Left forelimb (tissue), 1 donor: ENCODE measurements at regions not wholly inside any gene's neighbourhood (a gene's known extent, or its start where the extent isn't known, plus 50 kb on each side); places are given as distances from the start of the nearest gene placed in this dataset.

Source experiments
- DNase-seq: peaks from one replicate; pipeline ENCODE4 v3.0.0-alpha.2; 2018; ENCODE audit warnings: low spot score

DNA sequence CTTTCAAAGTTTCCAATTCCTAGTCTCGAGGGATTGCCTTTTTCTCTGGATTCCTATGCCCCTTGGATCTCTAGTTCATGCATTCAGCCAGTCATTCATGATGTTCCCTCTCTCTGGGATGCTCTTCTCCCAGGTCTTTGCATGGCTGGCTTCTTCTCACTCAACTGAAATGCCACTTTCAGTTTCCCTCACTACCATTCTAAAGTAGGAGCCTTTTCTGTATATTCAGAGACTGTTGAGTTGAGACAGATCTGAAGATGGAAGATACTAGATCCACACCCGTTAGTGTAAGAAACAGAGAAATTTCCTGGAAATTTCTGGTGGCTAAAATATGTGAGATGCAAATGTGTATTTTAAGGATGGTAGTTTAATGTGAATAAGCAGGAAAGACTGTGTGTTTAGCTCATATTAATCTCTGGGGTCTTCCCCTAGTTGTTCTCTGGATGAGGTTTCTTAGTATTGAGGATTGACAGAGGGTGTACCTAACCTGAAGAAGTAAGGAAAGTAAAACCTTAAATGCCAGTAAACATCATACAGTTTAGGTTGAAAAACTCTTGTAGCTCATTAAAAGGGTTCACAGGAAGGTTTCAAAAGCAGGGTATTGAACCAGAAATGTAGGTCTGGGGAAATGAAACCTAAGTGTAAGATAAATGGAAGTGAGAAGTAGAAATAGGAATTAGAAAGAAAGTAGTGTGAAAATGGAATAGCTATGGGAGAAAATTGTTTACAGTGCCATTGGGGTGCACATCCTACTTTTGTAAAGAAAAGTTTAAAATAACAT is 331.3 kb downstream of the NDFIP2 start:
- DNase-seq: no peak

DNA sequence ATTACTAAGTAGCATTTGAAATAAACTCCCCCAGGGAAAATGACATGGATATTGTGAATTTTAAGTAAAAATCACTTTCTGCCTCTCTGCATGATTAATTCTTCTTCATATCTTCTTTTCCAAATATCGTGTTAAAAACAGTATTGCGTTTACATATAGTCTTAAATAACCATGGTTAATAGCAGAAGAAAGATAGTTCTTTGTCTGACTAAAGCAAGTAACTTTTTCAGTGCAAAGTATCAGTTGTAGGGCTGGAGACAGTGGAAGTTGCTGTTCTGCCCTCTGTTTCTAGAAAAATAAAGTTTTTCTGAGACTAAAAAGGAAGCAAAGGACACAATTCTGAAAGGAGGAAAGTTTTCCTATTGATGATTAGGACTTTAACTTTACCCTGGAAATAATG is 330.2 kb downstream of the NDFIP2 start:
- DNase-seq: no peak

DNA sequence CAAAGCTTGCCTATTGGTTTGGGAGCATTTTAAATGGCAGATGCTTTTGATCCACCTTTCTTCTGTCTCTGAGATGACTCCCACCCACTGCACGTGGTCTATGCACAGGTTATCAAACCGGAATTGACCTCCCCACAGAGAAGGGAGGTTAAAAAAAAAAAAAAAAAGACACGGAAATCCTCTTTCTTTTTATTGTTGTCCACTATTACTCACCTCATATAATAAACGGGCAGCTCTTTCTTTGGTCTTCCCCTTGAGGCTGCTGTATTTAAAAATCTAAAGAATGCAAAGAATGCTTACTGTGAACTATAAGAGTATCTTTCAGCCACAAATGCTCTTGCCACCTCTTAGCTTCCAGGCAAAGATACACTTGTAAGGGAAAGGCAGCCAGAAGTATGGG is 329.7 kb downstream of the NDFIP2 start:
- DNase-seq: no peak

DNA sequence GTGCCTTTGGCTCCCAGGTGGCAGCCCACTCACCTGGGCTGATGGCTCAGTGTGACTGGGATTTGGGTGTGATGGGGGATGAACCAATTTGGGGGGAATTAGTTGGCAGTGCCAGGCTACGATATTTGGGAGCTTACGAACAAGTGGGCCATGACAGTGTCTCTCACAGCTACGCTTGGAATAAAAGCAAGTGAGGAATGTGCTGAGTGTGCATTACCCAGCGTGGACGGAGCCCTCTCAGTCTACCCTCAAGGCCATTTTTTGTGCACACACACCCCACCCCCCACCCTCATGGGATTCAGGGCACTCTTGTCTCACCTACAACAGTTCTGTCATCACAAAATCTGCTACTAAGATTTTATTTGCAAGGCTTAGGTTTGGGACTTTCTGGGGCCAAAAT is 329.1 kb downstream of the NDFIP2 start:
- no peak for DNase-seq

DNA sequence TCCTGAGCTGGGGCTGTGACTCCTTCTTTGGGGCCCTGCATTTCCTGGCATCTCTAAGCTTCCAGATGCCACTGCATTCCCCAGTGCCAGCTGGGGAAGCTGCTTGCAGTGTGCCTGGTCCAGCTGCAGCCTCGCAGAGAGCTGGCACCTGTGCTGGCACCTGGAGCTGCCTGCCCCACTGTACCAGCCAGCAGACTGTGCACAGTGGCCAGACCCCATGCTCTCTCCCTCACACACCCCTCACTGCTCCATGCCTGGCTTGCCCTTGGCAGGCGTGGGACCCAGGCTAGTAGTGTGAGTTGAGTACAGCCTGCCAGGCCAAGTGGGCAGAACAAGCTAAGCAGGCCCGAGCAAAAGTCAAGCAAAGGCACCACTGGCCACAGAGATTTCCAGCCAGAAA is 327.5 kb downstream of the NDFIP2 start:
- no peak for DNase-seq

DNA sequence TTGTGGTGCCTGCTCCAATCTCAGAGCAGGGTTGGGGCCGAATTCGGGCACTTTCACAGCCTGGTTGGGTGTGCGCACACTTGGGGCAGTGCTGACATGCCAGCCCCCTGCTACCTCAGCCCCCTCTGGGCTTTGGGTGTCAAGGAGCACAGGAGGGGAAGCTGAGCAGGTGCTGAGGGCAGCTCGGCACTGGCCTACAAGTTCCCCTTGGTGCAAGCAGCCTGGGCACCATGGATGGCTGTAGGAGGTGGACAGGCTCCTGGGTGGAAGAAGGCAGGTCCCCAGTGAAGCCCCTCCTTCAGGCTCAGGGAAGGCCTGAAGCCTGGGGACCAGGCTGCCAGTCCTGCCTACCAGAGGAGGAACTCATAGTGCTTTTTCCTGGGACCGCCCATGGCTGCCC is 326.6 kb downstream of the NDFIP2 start:
- DNase-seq: no peak

DNA sequence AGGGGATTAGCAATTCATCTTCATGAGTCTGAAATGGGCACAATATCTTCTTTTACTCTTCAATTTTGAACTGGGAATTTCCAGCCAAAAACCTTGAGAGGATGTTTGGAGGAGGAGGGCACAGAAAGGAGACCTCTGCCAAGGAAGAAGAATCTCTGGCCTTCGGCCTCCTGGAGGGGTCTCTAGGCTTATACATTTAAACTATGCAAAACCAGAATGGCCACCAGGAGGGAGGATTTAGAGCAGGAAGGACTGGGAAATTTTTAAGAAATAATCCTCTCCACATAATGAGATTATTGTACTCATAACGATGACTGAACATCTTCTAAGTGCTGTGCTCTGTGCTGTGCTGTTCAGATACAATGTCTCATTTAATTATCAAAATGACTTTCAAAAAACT is 325.9 kb downstream of the NDFIP2 start:
- no peak for DNase-seq

DNA sequence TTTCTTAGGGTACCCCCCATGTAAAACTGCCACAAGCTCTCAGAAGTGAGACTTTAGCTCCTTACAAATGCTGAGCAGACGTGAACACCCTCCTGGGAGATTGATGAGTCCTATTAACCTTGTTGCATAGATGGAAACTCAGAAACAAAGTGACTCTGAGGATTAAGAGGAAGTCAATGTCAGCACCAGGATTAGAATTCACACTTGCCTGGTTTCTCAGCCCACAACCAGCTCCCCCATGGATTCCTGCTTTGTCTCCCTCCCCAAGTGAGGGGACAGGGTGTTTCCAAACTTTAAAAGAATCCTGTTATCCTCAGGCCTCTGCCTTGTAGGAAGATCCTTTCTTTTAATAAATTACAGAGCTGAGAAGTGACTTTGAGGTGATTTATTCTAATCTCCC is 324.4 kb downstream of the NDFIP2 start:
- DNase-seq: no peak

DNA sequence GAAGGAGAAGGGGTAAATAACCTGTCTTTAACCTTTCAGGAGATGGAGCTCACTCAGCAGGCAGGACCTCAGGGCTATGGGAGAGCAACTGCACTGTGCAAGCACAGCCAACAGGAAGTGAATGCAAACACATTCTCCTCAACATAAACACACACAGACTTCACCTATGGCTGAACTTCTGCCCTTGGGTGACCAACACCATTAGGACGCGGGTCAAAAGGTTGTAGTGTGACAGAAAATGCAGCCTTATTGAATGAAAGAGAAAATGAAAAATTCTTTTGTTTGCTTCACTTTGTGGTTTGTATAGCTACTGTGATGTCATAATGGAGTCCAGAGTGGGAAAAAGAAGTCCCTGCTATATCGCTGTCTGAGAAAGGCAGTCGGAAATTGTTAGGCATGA is 323.0 kb downstream of the NDFIP2 start:
- no peak for DNase-seq

DNA sequence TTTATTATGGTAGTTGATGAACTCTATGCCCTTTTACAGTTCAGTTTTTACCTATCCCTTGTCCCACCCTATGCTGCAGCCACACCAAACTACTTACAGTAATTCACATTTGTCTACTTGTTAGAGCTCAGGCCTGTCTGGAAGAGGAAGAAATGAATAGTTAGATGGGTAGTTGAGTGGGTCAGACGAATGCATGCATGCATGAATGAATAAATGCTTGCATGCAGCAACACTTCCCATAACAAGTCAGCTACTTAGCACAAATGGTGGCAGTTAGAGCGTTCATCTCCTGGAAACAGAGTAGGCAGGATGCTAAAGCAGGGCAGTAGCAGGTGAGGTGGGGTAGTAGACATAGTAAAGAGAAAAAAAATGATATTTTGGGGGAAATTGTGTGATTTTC is 322.3 kb downstream of the NDFIP2 start:
- DNase-seq: no peak

DNA sequence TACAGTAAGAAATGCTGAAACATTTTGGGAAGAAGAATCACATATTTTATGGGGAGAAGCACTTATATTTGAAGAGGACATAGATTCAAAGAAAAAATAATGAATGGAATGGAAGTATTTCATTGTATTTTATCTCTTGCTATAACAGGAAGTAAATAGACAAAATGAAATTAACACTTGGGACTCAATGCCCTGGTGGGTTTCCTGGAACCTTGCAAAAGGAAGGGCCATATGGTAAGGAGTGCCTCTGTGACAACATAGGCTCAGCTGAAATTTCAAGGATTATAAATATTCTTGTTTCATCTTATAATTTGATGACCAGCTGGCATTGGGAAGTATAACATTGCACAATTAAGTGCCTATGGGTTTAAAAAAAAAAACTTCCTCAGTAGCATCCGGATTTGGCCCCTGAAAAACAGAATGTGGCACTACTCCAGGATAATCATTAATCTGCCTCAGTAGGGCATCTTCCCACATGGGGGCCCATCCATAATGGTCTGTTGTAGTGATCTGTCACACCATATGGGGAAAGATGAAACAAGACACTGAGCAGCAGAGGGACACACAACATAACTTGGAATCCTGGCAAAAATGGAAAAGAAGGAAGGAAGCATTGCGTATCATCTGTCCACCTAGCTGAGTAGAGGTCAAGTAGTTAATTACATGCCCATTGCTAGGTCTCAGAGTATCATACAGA is 321.6 kb downstream of the NDFIP2 start:
- no peak for DNase-seq

DNA sequence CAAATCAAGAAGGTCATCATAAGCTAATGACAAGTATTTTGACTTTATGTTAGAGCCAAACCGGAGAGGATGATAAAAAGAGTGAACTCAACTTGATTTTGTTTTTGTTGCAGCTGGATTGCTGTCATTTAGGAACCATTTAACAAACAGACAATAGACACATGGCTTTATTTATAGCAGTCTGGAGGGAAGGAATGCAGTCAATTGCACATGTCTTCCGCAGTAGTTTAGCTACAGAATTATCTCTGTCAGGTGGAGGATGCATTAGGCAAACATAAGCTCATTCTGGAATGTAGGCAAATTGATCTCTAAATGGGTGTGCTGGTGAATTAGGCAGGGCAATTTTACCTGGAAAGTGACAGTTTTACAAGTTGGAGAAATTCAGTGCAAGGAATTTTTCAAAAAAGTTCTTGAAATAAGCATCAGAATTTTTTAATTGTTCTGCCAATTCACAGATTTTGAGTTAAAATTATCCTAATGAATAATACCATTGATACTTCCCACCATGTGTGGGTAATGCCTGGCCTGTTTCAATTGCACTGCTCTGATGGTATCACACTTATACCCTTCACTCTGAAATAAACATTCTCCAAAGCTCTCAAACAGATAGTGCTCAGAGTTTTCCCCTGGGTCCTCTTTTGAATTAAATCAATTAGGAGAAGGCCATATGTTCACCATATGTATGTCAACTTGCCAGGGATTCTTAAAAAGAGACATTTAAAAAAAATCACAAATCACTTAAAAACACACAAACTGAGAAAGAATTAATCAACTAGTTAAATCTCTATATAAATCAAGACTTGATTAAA is 318.3 kb downstream of the NDFIP2 start:
- no peak for DNase-seq

DNA sequence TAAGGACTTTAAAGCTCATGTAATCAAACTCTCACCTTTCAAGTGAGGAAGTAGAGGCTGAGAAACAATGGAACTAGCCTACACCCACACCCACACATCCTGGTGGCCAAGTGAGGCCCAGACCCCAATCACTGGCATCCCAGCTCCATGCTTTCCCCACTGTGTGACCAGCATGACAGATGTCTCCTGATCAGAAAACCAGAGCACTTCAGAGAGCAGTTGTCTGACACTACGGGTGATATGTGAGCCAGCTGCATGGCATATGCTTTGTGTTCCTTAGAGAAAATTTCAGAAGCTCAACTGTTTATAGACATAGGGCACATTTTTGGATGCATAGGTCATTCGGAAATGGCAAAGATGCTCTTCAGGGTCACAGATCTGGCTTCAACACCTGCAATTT is 315.2 kb downstream of the NDFIP2 start:
- no peak for DNase-seq

DNA sequence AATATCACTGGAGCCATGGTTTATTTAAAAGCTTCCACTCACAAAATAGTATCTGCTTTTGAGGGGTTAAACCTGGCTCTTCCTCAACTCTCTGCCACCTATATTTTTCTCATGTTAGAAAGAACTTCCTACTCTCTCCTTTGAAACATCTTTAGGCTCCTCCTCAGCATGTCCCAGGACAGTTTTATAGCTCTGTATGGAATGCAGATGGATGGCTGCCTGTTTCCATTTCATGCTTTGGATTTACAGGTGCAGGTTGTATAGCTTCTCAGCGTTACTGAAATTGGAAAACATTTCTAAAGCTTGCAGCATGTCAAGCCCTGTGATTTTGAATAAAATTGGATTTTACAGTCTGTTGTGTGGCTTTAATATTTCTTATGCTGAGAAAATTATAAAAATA is 314.0 kb downstream of the NDFIP2 start:
- no peak for DNase-seq

DNA sequence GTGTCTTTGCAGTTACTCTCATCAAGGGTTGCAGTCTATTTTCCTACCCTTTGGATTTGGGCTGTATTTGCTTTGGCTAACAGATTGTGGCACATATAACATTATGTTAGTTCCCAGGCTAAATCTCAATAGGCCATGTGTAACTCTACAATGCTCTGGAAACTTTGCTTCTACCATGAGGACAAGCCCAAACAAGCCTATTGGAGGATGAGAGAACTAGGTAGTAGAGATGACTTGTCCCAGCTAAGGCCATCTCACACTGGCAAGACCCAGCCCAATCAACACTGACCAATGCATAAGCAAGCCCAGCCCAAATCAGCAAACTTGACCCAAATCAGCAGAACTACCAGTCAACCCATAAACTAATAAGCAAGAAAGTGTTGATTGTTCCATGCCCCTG is 311.8 kb downstream of the NDFIP2 start:
- no peak for DNase-seq

DNA sequence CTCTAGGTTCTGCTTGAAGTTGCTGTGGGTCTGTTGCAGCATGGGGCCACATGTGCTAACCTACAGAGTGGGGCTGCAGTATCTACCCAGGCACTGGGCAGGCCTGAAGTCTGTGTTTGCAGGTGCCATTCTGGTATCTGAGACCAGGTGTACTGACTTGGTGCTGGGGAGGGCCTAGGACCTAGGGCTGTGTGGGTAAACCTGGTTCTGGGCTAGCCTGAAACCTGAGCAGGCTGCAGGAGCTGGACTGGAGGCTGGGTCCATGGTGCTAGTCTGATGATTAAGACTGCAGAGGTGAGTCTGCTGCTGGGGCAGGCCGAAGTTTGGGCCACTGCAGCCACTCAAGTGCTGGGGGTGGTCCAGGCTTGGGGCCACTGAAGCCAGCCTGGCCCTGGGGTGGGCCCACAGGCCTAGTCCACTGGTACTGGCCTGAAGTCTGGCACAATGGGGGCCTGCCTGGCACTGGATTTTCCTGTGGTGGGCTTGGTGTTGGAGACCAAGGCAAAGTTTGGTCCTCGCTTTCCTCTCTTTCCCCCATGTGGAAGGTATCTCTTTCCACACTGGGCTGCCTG is 310.6 kb downstream of the NDFIP2 start:
- no peak for DNase-seq

DNA sequence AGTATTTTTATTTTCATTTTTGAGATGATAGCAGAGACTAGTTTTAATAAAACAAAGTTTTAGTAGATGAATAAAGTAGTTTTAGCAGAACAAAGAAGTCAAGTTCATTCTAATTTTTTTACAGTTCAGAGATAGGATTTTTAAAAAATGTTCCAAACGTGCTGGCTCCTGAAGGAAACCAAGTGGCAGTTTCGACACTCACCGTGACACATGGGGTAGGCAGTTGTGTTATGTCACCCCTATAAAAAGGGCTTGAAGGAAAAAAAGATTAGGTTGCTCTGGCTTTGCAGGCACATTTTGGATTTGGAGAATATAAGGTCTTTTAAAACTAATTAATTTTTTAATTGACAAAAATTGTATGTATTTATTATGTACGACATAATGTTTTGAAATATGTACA is 305.2 kb downstream of the NDFIP2 start:
- DNase-seq: no peak

DNA sequence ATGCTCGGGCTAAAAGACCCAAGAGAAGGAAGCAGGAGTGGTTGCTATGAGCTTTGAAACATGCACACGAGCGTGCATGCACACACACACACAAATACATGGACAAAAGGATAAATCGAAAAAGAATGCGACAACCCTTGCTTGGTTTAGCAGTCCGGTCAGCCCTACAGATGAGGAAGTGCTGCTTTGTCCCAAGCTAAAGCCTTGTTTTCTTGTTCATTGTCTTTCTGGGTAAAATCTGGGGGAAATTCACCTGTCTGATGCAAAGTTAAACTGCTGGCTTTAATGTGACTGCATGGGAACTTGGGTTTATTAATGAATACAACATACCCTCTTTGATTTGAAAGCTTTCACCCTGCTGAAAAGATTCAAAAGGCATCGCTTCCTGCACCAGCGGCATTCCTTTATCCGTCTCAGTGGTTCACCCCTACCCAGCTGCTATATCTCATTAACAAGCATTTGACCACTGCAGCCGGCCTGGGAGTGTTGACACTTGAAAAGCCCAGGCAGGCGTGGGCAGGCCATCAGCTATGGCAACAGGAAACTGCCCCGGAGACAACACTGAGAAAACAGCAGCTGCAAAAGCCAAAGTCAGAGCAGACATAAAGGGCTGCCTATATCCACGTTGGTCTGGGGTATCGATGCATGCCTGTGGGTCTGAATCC is 301.7 kb downstream of the NDFIP2 start:
- peak; percentile 76 for DNase-seq

DNA sequence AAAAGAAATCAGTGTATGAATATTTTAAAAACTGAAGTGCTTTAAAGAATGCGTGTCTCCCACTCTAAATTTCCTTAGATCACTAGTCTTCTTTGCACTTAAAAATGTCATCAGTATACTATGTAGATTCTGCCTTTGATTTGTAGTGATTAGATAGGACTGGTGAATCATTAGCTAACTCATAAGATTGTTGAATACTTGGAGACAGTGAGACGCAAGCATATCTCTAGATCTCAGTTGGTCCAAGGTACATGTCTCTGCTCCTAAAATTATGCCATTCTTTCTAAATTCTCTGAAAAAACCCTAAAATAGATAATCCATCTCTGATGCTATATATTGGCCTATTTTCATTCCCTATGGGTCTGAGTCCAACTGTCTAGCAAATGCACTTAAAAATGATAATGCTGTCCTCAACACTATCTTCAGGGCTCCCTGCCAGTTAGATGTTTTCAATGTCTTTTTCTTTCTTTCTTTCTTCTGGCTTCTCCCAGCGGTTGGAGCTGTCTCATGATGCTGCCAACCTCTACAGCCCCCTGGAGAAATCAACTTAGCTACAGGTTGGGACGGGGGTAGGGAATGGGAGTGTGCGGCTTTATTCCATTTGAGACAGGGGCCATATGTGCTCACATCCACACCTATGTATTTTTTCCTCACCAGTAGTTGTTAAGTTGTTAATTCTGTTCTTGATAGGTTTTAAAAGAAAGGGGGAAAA is 301.0 kb downstream of the NDFIP2 start:
- DNase-seq: no peak

DNA sequence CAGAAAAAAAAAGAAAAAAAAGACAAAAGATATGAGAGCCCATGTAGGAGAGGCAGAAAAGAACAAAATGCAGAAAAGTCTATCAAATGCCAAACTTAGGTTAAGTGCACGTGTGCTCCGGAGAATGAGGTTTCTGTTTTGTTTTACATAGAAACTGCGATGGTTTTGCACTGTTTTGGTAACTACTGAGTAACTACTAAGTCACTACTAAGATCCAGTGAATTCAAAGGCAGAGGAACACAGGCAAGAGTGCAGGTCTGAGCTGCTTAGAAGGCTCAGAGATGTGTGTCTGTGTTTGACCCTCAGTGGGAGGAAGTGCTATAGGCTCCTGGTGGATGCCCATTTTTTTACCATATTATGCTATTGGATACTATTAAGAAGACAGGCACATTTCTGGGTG is 299.3 kb downstream of the NDFIP2 start:
- no peak for DNase-seq

DNA sequence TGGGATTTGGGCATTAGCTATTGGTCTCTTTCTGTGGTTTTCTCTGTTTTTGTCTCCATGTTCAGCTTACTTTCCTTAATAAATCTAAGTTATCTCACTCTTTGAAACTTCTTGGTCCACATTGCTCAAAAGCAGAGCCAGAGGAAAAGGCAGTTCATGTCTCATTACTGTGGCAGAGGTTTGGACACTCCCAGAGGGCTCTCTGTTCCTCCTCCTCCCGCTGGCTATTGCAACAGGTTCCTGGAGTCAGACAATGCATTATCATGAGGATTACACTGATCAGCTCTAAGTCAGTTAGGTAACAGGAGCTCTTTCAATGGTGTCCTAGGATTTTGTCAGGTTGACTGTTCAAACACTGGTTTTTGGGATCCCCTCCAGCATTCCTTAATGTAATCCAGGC is 298.8 kb downstream of the NDFIP2 start:
- DNase-seq: no peak
